HCT116 (cell line): ENCODE measurements at regions not wholly inside any gene's neighbourhood (a gene's known extent, or its start where the extent isn't known, plus 50 kb on each side); places are given as distances from the start of the nearest gene placed in this dataset.

ENCODE experiments used
- ATAC-seq: fragments of 200-7000 bp; cut with Tn5 transposase; 2 replicates; pipeline ENCODE4 v1.9.1; 2020; ENCODE audit warnings: mild to moderate bottlenecking, moderate library complexity
- BruUV-seq: library from RNA; stranded (reverse); fragments of 400-500 nt; replicated peaks from 2 replicates; lab custom pipeline; 2021; lab: Mats Ljungman, UMichigan
- CTCF ChIA-PET: fragments of 300-600 bp; sonication (Branson Sonifier 250); formaldehyde crosslinking; loops from one replicate; lab custom pipeline; 2021; ENCODE audit warnings: antibody characterized with exemption; lab: Charles Lee
- POLR2A ChIA-PET: fragments of 300-600, 350-600 bp; sonication (Branson Sonifier 250); formaldehyde crosslinking; loops from one replicate; lab custom pipeline; 2021; ENCODE audit warnings: antibody characterized with exemption; lab: Charles Lee
- RAD21 ChIA-PET, 2 experiments: fragments of 300-600 bp; sonication (Branson Sonifier 250); formaldehyde crosslinking; loops; one replicate each; lab custom pipeline; 2023; ENCODE audit warnings: low total read pairs in 2 of 2; ENCODE audit not compliant: uncharacterized antibody in 2 of 2, unreplicated experiment in 2 of 2, low non-redundant PET in 1 of 2; lab: Charles Lee
- DNase-seq: peaks from one replicate; pipeline ENCODE4 v3.0.0-alpha.2; 2010; ENCODE audit warnings: low read depth, low spot score
- H2AFZ ChIP-seq: fragments of 200-600 bp; shearing (Covaris generic), sonication (generic); 2 replicates; pipeline ENCODE4 v1.6.1; 2017; ENCODE audit warnings: low read depth, mixed run types, mixed read lengths, antibody characterized with exemption, low read length; ENCODE audit not compliant: poor library complexity, severe bottlenecking
- H3K27ac ChIP-seq: 2 replicates; pipeline ENCODE4 v1.5.1; 2012; ENCODE audit warnings: low read depth, low read length
- H3K27me3 ChIP-seq: fragments of 200-600 bp; sonication (generic); 2 replicates; pipeline ENCODE4 v1.6.1; 2016; ENCODE audit warnings: mixed run types, low read length, mixed read lengths; ENCODE audit not compliant: insufficient read depth
- H3K36me3 ChIP-seq, 2 experiments: fragments of 200-500 bp in 1 of 2; fragments of 200-600 bp in 1 of 2; sonication (Bioruptor generic) in 1 of 2; sonication (generic) in 1 of 2; 2 replicates each; pipeline versions ENCODE4 v1.5.1 to v1.6.1; 2014 to 2016; ENCODE audit warnings: low read length in 2 of 2, inconsistent platforms in 1 of 2, mixed read lengths in 1 of 2, mixed run types in 1 of 2; ENCODE audit not compliant: insufficient read depth in 2 of 2, control insufficient read depth in 1 of 2
- H3K4me1 ChIP-seq, 2 experiments: fragments of 200-600 bp in 1 of 2; sonication (generic) in 1 of 2; 2 replicates each; pipeline versions ENCODE4 v1.5.1 to v1.6.1; 2012 to 2017; ENCODE audit warnings: low read length in 2 of 2, inconsistent platforms in 1 of 2, mild to moderate bottlenecking in 1 of 2, mixed read lengths in 1 of 2, mixed run types in 1 of 2, moderate library complexity in 1 of 2; ENCODE audit not compliant: insufficient read depth in 2 of 2, control insufficient read depth in 1 of 2
- H3K4me2 ChIP-seq: fragments of 200-600 bp; sonication (generic); 2 replicates; pipeline ENCODE4 v1.6.1; 2017; ENCODE audit warnings: mixed run types, low read length, mixed read lengths
- H3K4me3 ChIP-seq, 2 experiments: fragments of 200-600 bp in 1 of 2; sonication (generic) in 1 of 2; replicated peaks in 1 of 2; 2 replicates each; pipeline ENCODE4 v1.5.1; 2011 to 2016; ENCODE audit warnings: low read length in 2 of 2, control low read depth in 1 of 2, low read depth in 1 of 2, mild to moderate bottlenecking in 1 of 2, mixed read lengths in 1 of 2, mixed run types in 1 of 2
- H3K79me2 ChIP-seq: fragments of 200-600 bp; sonication (generic); 2 replicates; pipeline ENCODE4 v1.6.1; 2017; ENCODE audit warnings: mild to moderate bottlenecking, mixed run types, low read length, moderate library complexity, mixed read lengths; ENCODE audit not compliant: insufficient read depth
- H3K9ac ChIP-seq: fragments of 200-600 bp; sonication (generic); 2 replicates; pipeline ENCODE4 v1.6.1; 2016; ENCODE audit warnings: low read length, mixed read lengths
- H3K9me2 ChIP-seq: fragments of 200-600 bp; sonication (generic), shearing (Covaris generic); 2 replicates; pipeline ENCODE4 v1.6.1; 2017; ENCODE audit warnings: mixed run types, mild to moderate bottlenecking, moderate library complexity; ENCODE audit not compliant: insufficient read depth
- H3K9me3 ChIP-seq, 2 experiments: fragments of 200-500 bp in 1 of 2; fragments of 200-600 bp in 1 of 2; sonication (Bioruptor generic) in 1 of 2; sonication (generic) in 1 of 2; 2 replicates each; pipeline ENCODE4 v1.6.1; 2014 to 2017; ENCODE audit warnings: low read length in 2 of 2, mixed read lengths in 2 of 2, inconsistent platforms in 1 of 2, low read depth in 1 of 2, mild to moderate bottlenecking in 1 of 2, mixed run types in 1 of 2, moderate library complexity in 1 of 2; ENCODE audit not compliant: control insufficient read depth in 1 of 2, insufficient read depth in 1 of 2
- H4K20me1 ChIP-seq: fragments of 200-600 bp; sonication (generic), shearing (Covaris generic); 2 replicates; pipeline ENCODE4 v1.6.1; 2017; ENCODE audit warnings: mixed run types, mild to moderate bottlenecking, moderate library complexity; ENCODE audit not compliant: insufficient read depth
- CEBPB ChIP-seq: IDR thresholded peaks from 2 replicates; pipeline ENCODE4 v1.6.1; 2012; ENCODE audit warnings: low read depth
- EGR1 ChIP-seq: IDR thresholded peaks from 2 replicates; pipeline ENCODE4 v1.6.1; 2012; ENCODE audit warnings: low read depth
- SIN3A ChIP-seq: IDR thresholded peaks from 2 replicates; pipeline ENCODE4 v1.6.1; 2012; ENCODE audit warnings: low read depth
- TCF7L2 ChIP-seq: IDR thresholded peaks from 2 replicates; pipeline ENCODE4 v1.7.0; 2011; ENCODE audit warnings: borderline replicate concordance, inconsistent platforms; ENCODE audit not compliant: insufficient read depth, insufficient read length; ENCODE audit errors: extremely low read depth
- YY1 ChIP-seq: IDR thresholded peaks from 2 replicates; pipeline ENCODE4 v1.6.1; 2011; ENCODE audit warnings: low read length, low read depth, moderate library complexity, mild to moderate bottlenecking; ENCODE audit not compliant: insufficient replicate concordance; ENCODE audit errors: extremely low read depth
- ZNF274 ChIP-seq: fragments of 200-500 bp; sonication (Bioruptor generic); IDR thresholded peaks from 2 replicates; pipeline ENCODE4 v1.6.1; 2014; ENCODE audit warnings: mild to moderate bottlenecking, low read depth, low read length, inconsistent platforms
- intact Hi-C: fragments of 100-400 bp; cut with micrococcal nuclease; formaldehyde crosslinking; loops from 2 replicates; pipeline ENCODE4 v1.10.0; 2022
- TF ChIP-seq, protein P1 (sequence below), 3 experiments: fragments of 200-600 bp in 1 of 3; sonication (generic) in 1 of 3; IDR thresholded peaks in 2 of 3; conservative IDR thresholded peaks in 1 of 3; 2 replicates each; pipeline ENCODE4 v1.5.1; 2012 to 2017; ENCODE audit warnings: low read depth in 2 of 3, low read length in 2 of 3, antibody characterized with exemption in 1 of 3, borderline replicate concordance in 1 of 3, control low read depth in 1 of 3, mild to moderate bottlenecking in 1 of 3, mixed read lengths in 1 of 3, mixed run types in 1 of 3, moderate library complexity in 1 of 3; ENCODE audit not compliant: insufficient read depth in 1 of 3
- TF ChIP-seq, protein P2 (sequence below): IDR thresholded peaks from 2 replicates; pipeline ENCODE4 v1.6.1; 2012

GRCh38 chr5:92328584-92329259, 945.6 kb upstream of the ARRDC3 start:
- DNase-seq, result no peak
- no peaks in the 10 kb centered on the region for H3K9me3 ChIP-seq
- H3K4me2 ChIP-seq, result no peak overlapping the region
- TF ChIP-seq, protein P1, sequence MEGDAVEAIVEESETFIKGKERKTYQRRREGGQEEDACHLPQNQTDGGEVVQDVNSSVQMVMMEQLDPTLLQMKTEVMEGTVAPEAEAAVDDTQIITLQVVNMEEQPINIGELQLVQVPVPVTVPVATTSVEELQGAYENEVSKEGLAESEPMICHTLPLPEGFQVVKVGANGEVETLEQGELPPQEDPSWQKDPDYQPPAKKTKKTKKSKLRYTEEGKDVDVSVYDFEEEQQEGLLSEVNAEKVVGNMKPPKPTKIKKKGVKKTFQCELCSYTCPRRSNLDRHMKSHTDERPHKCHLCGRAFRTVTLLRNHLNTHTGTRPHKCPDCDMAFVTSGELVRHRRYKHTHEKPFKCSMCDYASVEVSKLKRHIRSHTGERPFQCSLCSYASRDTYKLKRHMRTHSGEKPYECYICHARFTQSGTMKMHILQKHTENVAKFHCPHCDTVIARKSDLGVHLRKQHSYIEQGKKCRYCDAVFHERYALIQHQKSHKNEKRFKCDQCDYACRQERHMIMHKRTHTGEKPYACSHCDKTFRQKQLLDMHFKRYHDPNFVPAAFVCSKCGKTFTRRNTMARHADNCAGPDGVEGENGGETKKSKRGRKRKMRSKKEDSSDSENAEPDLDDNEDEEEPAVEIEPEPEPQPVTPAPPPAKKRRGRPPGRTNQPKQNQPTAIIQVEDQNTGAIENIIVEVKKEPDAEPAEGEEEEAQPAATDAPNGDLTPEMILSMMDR (IDR thresholded peaks at IDR 0.05 in 2 of 3, conservative IDR thresholded peaks at IDR 0.05 in 1 of 3; ENCODE audit: borderline replicate concordance in 1 of 3, insufficient read depth in 1 of 3, low read depth in 2 of 3, low read length in 2 of 3), result no peak
- TF ChIP-seq, all 23 proteins: peak for 0
- no peaks in the 10 kb centered on the region for H3K27me3 ChIP-seq
- CTCF ChIA-PET, result no interaction called here
- ATAC-seq, result no peak
- H2AFZ ChIP-seq, result no peak overlapping the region
- peaks cover 0 to 4% of the 10 kb centered on the region in 2 experiments; a peak in 1 of 4 replicates for H3K4me1 ChIP-seq
- H3K27ac ChIP-seq, result no peak overlapping the region
- RAD21 ChIA-PET, result no interaction called here
- no peak overlapping the region for H3K9ac ChIP-seq
- intact Hi-C loops, result no loop called here
- no peak overlapping the region for H3K4me3 ChIP-seq
- 0 out of 2 replicates have a peak, but pooled peaks cover 2% of the 10 kb centered on the region for H3K9me2 ChIP-seq
- no peaks in the 10 kb centered on the region for H4K20me1 ChIP-seq
- BruUV-seq, result no TSS peak
- POLR2A ChIA-PET, result no interaction called here
- H3K79me2 ChIP-seq, result no peaks in the 10 kb centered on the region
- no peaks in the 10 kb centered on the region for H3K36me3 ChIP-seq

GRCh38 chr5:92320446-92320845, 937.3 kb upstream of the ARRDC3 start:
- BruUV-seq, result no TSS peak
- no peak for DNase-seq
- Histone ChIP-seq H4K20me1 (no peaks in the 10 kb centered on the region), H3K4me3 (no peak overlapping the region), H3K9ac (no peak overlapping the region), H2AFZ (no peak overlapping the region), H3K9me3 (no peaks in the 10 kb centered on the region), H3K4me1 (no peaks in the 10 kb centered on the region), H3K4me2 (no peak overlapping the region), H3K79me2 (no peaks in the 10 kb centered on the region), H3K27me3 (no peaks in the 10 kb centered on the region), H3K36me3 (no peaks in the 10 kb centered on the region), H3K27ac (no peak overlapping the region), H3K9me2 (0 out of 2 replicates have a peak, but pooled peaks cover 2% of the 10 kb centered on the region)
- TF ChIP-seq, protein P2, sequence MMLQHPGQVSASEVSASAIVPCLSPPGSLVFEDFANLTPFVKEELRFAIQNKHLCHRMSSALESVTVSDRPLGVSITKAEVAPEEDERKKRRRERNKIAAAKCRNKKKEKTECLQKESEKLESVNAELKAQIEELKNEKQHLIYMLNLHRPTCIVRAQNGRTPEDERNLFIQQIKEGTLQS, result no peak
- TF ChIP-seq CEBPB (no peak), SIN3A (no peak), EGR1 (no peak), YY1 (no peak), ZNF274 (no peak), TCF7L2 (no peak)
- ChIA-PET POLR2A (no interaction called here), CTCF (no interaction called here), RAD21 (no interaction called here)
- no peak for ATAC-seq
- intact Hi-C loops, result no loop called here
